Epithelial cell of esophagus (primary cell): ENCODE measurements at regions not wholly inside any gene's neighbourhood (a gene's known extent, or its start where the extent isn't known, plus 50 kb on each side); places are given as distances from the start of the nearest gene placed in this dataset.
A peak's percentile ranks its signal among the peaks of the same experiment; 100 is the strongest.

ENCODE experiments used
- DNase-seq: peaks from one replicate; pipeline ENCODE4 v3.0.0; 2010; ENCODE audit warnings: low read depth
- H3K4me3 ChIP-seq: 2 replicates; pipeline ENCODE4 v1.5.1; 2011; ENCODE audit warnings: mild to moderate bottlenecking, low read length, control low read depth
- CTCF ChIP-seq: IDR thresholded peaks from 2 replicates; pipeline ENCODE4 v1.5.1; 2011; ENCODE audit warnings: low read depth, mild to moderate bottlenecking, low read length, control low read depth, inconsistent platforms; ENCODE audit not compliant: insufficient read depth; ENCODE audit errors: missing control alignments

- TF ChIP-seq CTCF, result no peak
- H3K4me3 ChIP-seq, result no peak overlapping the region
These were observed 1080.6 kb upstream of the B3GALT2 start for GRCh38 chr1:194267021-194267420.

GRCh38 chr1:194256010-194256409 is 1069.6 kb upstream of the B3GALT2 start:
- H3K4me3 ChIP-seq, result no peak overlapping the region
- no peak for DNase-seq
- TF ChIP-seq CTCF, result no peak

More at GRCh38 chr1:194267021-194267420, 1080.6 kb upstream of the B3GALT2 start:
- DNase-seq, result no peak

- DNase-seq, result no peak
- TF ChIP-seq CTCF, result no peak
- no peak overlapping the region for H3K4me3 ChIP-seq
These were observed 1065.8 kb upstream of the B3GALT2 start for GRCh38 chr1:194252199-194252598.

- no peak for TF ChIP-seq CTCF
- no peak overlapping the region for H3K4me3 ChIP-seq
- no peak for DNase-seq
These were observed 1054.8 kb upstream of the B3GALT2 start for GRCh38 chr1:194241215-194241614.

GRCh38 chr1:194233069-194233468 is 1046.7 kb upstream of the B3GALT2 start:
- DNase-seq, result peak; percentile 13
- no peak overlapping the region for H3K4me3 ChIP-seq
- no peak for TF ChIP-seq CTCF

GRCh38 chr1:194230351-194231144 is 1044.1 kb upstream of the B3GALT2 start:
- no peak for TF ChIP-seq CTCF

GRCh38 chr1:194228427-194228826 is 1042.0 kb upstream of the B3GALT2 start:
- TF ChIP-seq CTCF, result no peak
- no peak for DNase-seq

More at GRCh38 chr1:194230351-194231144, 1044.1 kb upstream of the B3GALT2 start:
- no peak for DNase-seq
- H3K4me3 ChIP-seq, result no peak overlapping the region

More at GRCh38 chr1:194228427-194228826, 1042.0 kb upstream of the B3GALT2 start:
- no peak overlapping the region for H3K4me3 ChIP-seq
